ENCODE measurements at regions not wholly inside any gene's neighbourhood (a gene's known extent, or its start where the extent isn't known, plus 50 kb on each side); places are given as distances from the start of the nearest gene placed in this dataset.

GRCh38 chr6:147043994-147044477 is 160.2 kb upstream of the STXBP5 start:
- WGBS, 2 donors = 84 to 86% methylated on average over 5 of the region's 5 CpGs
- intact Hi-C loops (cut with DNase I; ENCODE audit: low total_unique reads) = no loop called here
- no peak for DNase-seq (ENCODE audit: low spot score in 2 of 2)
- TF ChIP-seq POLR2A (IDR thresholded peaks at IDR 0.05) = no peak
- no peak for TF ChIP-seq CTCF (IDR thresholded peaks at IDR 0.05)
- no peak overlapping the region for H3K4me3 ChIP-seq (ENCODE audit: low read depth, poor library complexity, severe bottlenecking)

- no peak for TF ChIP-seq POLR2A (IDR thresholded peaks at IDR 0.05)
- TF ChIP-seq CTCF (IDR thresholded peaks at IDR 0.05) = no peak
- H3K4me3 ChIP-seq (ENCODE audit: low read depth, poor library complexity, severe bottlenecking) = no peak overlapping the region
- DNase-seq (ENCODE audit: low spot score in 2 of 2) = no peak
- intact Hi-C loops (cut with DNase I; ENCODE audit: low total_unique reads) = no loop called here
- 52 to 61% methylated on average over 4 of the region's 4 CpGs for WGBS, 2 donors
Measured at GRCh38 chr6:147046141-147046877, 157.9 kb upstream of the STXBP5 start.

- no peak for DNase-seq (ENCODE audit: low spot score in 2 of 2)
- intact Hi-C loops (cut with DNase I; ENCODE audit: low total_unique reads) = no loop called here
- TF ChIP-seq POLR2A (IDR thresholded peaks at IDR 0.05) (no peak), CTCF (IDR thresholded peaks at IDR 0.05) (no peak)
- WGBS, 2 donors = 98 to 99% methylated on average over 3 of the region's 3 CpGs
- no peak overlapping the region for H3K4me3 ChIP-seq (ENCODE audit: low read depth, poor library complexity, severe bottlenecking)
Measured at GRCh38 chr6:147048930-147049329, 155.3 kb upstream of the STXBP5 start.

- TF ChIP-seq CTCF (IDR thresholded peaks at IDR 0.05) (no peak), POLR2A (IDR thresholded peaks at IDR 0.05) (no peak)
- no peak for DNase-seq (ENCODE audit: low spot score in 2 of 2)
- no peak overlapping the region for H3K4me3 ChIP-seq (ENCODE audit: low read depth, poor library complexity, severe bottlenecking)
- intact Hi-C loops (cut with DNase I; ENCODE audit: low total_unique reads) = no loop called here
- WGBS, 2 donors = 89 to 93% methylated on average over 2 of the region's 2 CpGs
Measured at GRCh38 chr6:147053311-147053921, 150.8 kb upstream of the STXBP5 start.

GRCh38 chr6:147054158-147054557 is 150.1 kb upstream of the STXBP5 start:
- H3K4me3 ChIP-seq (ENCODE audit: low read depth, poor library complexity, severe bottlenecking) = no peak overlapping the region
- intact Hi-C loops (cut with DNase I; ENCODE audit: low total_unique reads) = no loop called here
- DNase-seq (ENCODE audit: low spot score in 2 of 2) = no peak
- no peak for TF ChIP-seq POLR2A (IDR thresholded peaks at IDR 0.05)
- TF ChIP-seq CTCF (IDR thresholded peaks at IDR 0.05) = no peak
- 83 to 85% methylated on average over 3 of the region's 3 CpGs for WGBS, 2 donors
